Keratinocyte (primary cell): ENCODE measurements at regions not wholly inside any gene's neighbourhood (a gene's known extent, or its start where the extent isn't known, plus 50 kb on each side); places are given as distances from the start of the nearest gene placed in this dataset.
"Not testable (repeated sequence)": the region's sequence is repeated elsewhere in the genome, so short reads cannot be mapped to it uniquely, and the experiment has no call there.

ENCODE experiments used
- DNase-seq: peaks from one replicate; pipeline ENCODE4 v3.0.0-alpha.2; 2011; ENCODE audit warnings: low read depth, missing footprints, low spot score
- FAIRE-seq: peaks from 2 replicates; lab custom pipeline; 2011; peaks lifted over from hg19 to GRCh38; lab: Jason Lieb, UNC
- H2AFZ ChIP-seq: 2 replicates; pipeline ENCODE4 v1.6.0; 2012; ENCODE audit warnings: low read length, control low read depth, inconsistent platforms; ENCODE audit not compliant: control insufficient read depth
- H3K27ac ChIP-seq: 2 replicates; pipeline ENCODE4 v1.5.1; 2011; ENCODE audit warnings: low read length; ENCODE audit not compliant: control insufficient read depth, insufficient read depth
- H3K27me3 ChIP-seq: 3 replicates; pipeline ENCODE4 v1.6.0; 2011; ENCODE audit warnings: low read length; ENCODE audit not compliant: control insufficient read depth, insufficient read depth; ENCODE audit errors: extremely low read depth
- H3K36me3 ChIP-seq, 2 experiments: 2 replicates in 1 of 2; 3 replicates in 1 of 2; pipeline ENCODE4 v1.5.1; 2011; ENCODE audit warnings: low read length in 2 of 2, mild to moderate bottlenecking in 1 of 2; ENCODE audit not compliant: control insufficient read depth in 2 of 2, insufficient read depth in 2 of 2; ENCODE audit errors: extremely low read depth in 1 of 2
- H3K4me1 ChIP-seq: 3 replicates; pipeline ENCODE4 v1.5.1; 2011; ENCODE audit warnings: low read length; ENCODE audit not compliant: control insufficient read depth, insufficient read depth; ENCODE audit errors: extremely low read depth
- H3K4me2 ChIP-seq: 3 replicates; pipeline ENCODE4 v1.6.0; 2011; ENCODE audit warnings: low read depth, low read length; ENCODE audit not compliant: control insufficient read depth, insufficient read depth; ENCODE audit errors: extremely low read depth
- H3K4me3 ChIP-seq, 3 experiments: fragments of 200-600 bp in 1 of 3; sonication (generic) in 1 of 3; 2 replicates in 2 of 3; 3 replicates in 1 of 3; pipeline ENCODE4 v1.5.1; 2011 to 2016; ENCODE audit warnings: low read length in 3 of 3, mild to moderate bottlenecking in 3 of 3, control low read depth in 2 of 3, inconsistent platforms in 1 of 3, low read depth in 1 of 3, mixed read lengths in 1 of 3, mixed run types in 1 of 3, moderate library complexity in 1 of 3; ENCODE audit not compliant: control insufficient read depth in 2 of 3, insufficient read depth in 2 of 3; ENCODE audit errors: extremely low read depth in 1 of 3
- H3K79me2 ChIP-seq: 2 replicates; pipeline ENCODE4 v1.6.0; 2012; ENCODE audit warnings: low read length; ENCODE audit not compliant: control insufficient read depth, insufficient read depth
- H3K9ac ChIP-seq: 3 replicates; pipeline ENCODE4 v1.6.0; 2011; ENCODE audit warnings: low read length; ENCODE audit not compliant: control insufficient read depth, insufficient read depth; ENCODE audit errors: extremely low read depth
- H3K9me1 ChIP-seq: 3 replicates; pipeline ENCODE4 v1.6.0; 2011; ENCODE audit warnings: low read length; ENCODE audit not compliant: control insufficient read depth, insufficient read depth; ENCODE audit errors: extremely low read depth
- H3K9me3 ChIP-seq: 2 replicates; pipeline ENCODE4 v1.5.1; 2012; ENCODE audit warnings: low read depth, low read length; ENCODE audit not compliant: control insufficient read depth
- H4K20me1 ChIP-seq: 3 replicates; pipeline ENCODE4 v1.6.0; 2011; ENCODE audit warnings: low read length; ENCODE audit not compliant: control insufficient read depth, insufficient read depth; ENCODE audit errors: extremely low read depth
- CTCF ChIP-seq, 3 experiments: IDR thresholded peaks in 1 of 3; conservative IDR thresholded peaks in 1 of 3; optimal IDR thresholded peaks in 1 of 3; 2 replicates in 2 of 3; 3 replicates in 1 of 3; pipeline versions ENCODE3 to v1.5.1; 2011; ENCODE audit warnings: low read length in 3 of 3, mild to moderate bottlenecking in 3 of 3, moderate library complexity in 2 of 3, control low read depth in 1 of 3, inconsistent platforms in 1 of 3; ENCODE audit not compliant: insufficient read depth in 2 of 3; ENCODE audit errors: extremely low read depth in 1 of 3
- EZH2 ChIP-seq: IDR thresholded peaks from one replicate; pipeline ENCODE4 v1.6.1; 2012; ENCODE audit warnings: inconsistent platforms, mild to moderate bottlenecking, low read length, moderate library complexity
- dilution Hi-C: fragments of 300-500 bp; cut with MboI; formaldehyde crosslinking; loops from one replicate; pipeline ENCODE4 v1.7.0; 2020; ENCODE audit warnings: low sequenced_read_pairs; ENCODE audit not compliant: extremely low pct_ligation_motif_present

DNA sequence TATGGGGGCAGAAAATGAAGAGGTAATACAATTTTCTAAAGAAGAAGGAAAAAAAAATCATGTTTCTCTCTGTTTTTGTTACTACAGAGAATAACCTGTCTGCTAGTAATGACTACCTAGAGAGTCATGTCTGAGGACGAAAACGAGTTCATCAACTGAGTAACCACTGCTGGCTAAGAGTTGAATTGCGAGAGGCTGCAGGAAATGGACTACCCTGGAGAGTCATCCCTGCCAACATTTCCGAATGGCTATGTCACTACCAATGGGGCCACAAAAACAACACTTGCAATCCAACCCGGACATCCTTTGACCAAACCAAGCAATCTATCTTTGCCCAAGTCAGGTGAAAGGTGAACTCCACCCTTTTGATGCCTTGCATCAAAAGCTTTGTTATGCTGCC lies 120.6 kb downstream of the FCRL5 start:
- H3K4me2 ChIP-seq: no peak overlapping the region
- no peak overlapping the region for H2AFZ ChIP-seq
- H3K4me3 ChIP-seq: no peak overlapping the region
- H3K9ac ChIP-seq: no peak overlapping the region
- H3K4me1 ChIP-seq: no peaks in the 10 kb centered on the region
- H3K36me3 ChIP-seq: no peaks in the 10 kb centered on the region
- no peaks in the 10 kb centered on the region for H3K9me1 ChIP-seq
- no peaks in the 10 kb centered on the region for H3K9me3 ChIP-seq
- dilution Hi-C loops: no loop called here
- no peak for TF ChIP-seq CTCF (optimal IDR thresholded peaks at IDR 0.05 in 1 of 3, IDR thresholded peaks at IDR 0.05 in 1 of 3, conservative IDR thresholded peaks at IDR 0.05 in 1 of 3; ENCODE audit: extremely low read depth in 1 of 3, insufficient read depth in 2 of 3, low read length in 3 of 3)
- no peak for TF ChIP-seq EZH2
- no peaks in the 10 kb centered on the region for H3K79me2 ChIP-seq
- DNase-seq (no peak), FAIRE-seq (no peak)
- no peak overlapping the region for H3K27ac ChIP-seq
- H4K20me1 ChIP-seq: no peaks in the 10 kb centered on the region
- no peaks in the 10 kb centered on the region for H3K27me3 ChIP-seq

DNA sequence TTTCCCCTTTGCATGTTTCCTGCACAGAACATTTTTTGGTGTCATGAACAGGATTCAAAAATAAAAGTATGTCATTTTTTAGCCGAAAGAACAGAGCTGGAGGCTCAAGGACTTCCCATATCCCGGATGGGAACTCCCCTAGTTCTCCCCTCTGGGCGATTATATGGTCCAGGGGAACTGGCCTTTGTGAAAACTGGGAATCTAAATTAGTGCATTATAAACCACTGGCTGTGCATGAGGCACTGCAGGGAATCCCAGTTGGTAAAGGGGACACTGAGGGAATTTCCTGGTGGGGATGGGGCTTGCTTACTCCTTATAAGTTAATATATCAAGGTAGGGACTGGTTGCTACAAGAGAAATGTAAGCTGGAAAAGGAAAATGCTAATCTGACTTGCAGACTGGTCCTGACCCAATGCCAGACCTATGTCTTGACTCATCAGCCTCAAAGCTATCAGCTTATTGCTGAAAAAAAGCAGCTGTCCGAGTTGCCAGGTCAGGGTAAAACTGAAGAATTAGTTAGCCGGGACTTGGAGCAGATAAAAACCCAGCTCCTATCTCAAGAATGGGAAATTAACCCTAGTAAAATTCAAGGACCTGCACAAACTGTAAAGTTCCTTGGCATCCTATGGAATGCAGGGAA lies 122.6 kb downstream of the FCRL5 start:
- H3K36me3 ChIP-seq: no peaks in the 10 kb centered on the region

DNA sequence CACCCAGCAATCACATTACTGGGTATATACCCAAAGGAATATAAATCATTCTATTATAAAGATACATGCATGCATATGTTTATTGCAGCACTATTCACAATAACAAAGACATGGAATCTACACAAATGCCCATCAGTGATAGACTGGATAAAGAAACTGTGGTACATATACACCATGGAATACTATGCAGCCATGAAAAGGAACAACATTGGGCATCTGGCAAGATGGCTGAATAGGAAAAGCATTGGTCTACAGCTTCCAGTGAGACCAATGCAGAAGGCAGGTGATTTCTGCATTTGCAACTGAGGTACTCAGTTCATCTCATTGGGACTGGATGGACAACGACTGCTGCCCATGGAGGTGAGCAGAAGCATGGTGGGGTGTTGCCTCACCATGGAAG lies 128.6 kb downstream of the FCRL5 start:
- H3K4me1 ChIP-seq, H3K4me2 ChIP-seq, H3K9me3 ChIP-seq, H3K4me3 ChIP-seq, H3K9me1 ChIP-seq, dilution Hi-C loops, H2AFZ ChIP-seq, H3K36me3 ChIP-seq, H3K9ac ChIP-seq, FAIRE-seq, H3K27me3 ChIP-seq, H3K27ac ChIP-seq, H4K20me1 ChIP-seq, DNase-seq, H3K79me2 ChIP-seq: not testable (repeated sequence)

More for the DNA sequence above, 122.6 kb downstream of the FCRL5 start:
- DNase-seq (no peak), FAIRE-seq (no peak)
- H3K27me3 ChIP-seq: no peaks in the 10 kb centered on the region
- H2AFZ ChIP-seq: no peak overlapping the region
- H3K9ac ChIP-seq: no peak overlapping the region
- H3K9me1 ChIP-seq: no peaks in the 10 kb centered on the region
- no peak overlapping the region for H3K4me2 ChIP-seq
- TF ChIP-seq EZH2 (no peak), CTCF (optimal IDR thresholded peaks at IDR 0.05 in 1 of 3, IDR thresholded peaks at IDR 0.05 in 1 of 3, conservative IDR thresholded peaks at IDR 0.05 in 1 of 3; ENCODE audit: extremely low read depth in 1 of 3, insufficient read depth in 2 of 3, low read length in 3 of 3) (no peak)
- no peak overlapping the region for H3K4me3 ChIP-seq
- H4K20me1 ChIP-seq: no peaks in the 10 kb centered on the region
- dilution Hi-C loops: no loop called here
- no peaks in the 10 kb centered on the region for H3K4me1 ChIP-seq
- no peaks in the 10 kb centered on the region for H3K79me2 ChIP-seq
- H3K27ac ChIP-seq: no peak overlapping the region
- H3K9me3 ChIP-seq: no peaks in the 10 kb centered on the region
